GM13977 (cell line): ENCODE measurements at regions not wholly inside any gene's neighbourhood (a gene's known extent, or its start where the extent isn't known, plus 50 kb on each side); places are given as distances from the start of the nearest gene placed in this dataset.

ENCODE experiments used
- DNase-seq: peaks from one replicate; pipeline ENCODE4 v3.0.0; 2012; ENCODE audit warnings: low spot score
- in situ Hi-C: fragments of 300-500 bp; cut with MboI; formaldehyde crosslinking; loops from one replicate; pipeline ENCODE4 v1.12.0; 2022; ENCODE audit warnings: low sequenced_read_pairs, low pct_unique_long_range_greater_than_20kb, mixed read lengths, inconsistent platforms; ENCODE audit not compliant: unreplicated experiment
- TF ChIP-seq, protein P1 (sequence below): IDR thresholded peaks from 2 replicates; pipeline ENCODE4 v1.5.1; 2012; ENCODE audit warnings: mild to moderate bottlenecking, control low read depth; ENCODE audit not compliant: insufficient read depth; ENCODE audit errors: extremely low read depth, missing control alignments

DNA sequence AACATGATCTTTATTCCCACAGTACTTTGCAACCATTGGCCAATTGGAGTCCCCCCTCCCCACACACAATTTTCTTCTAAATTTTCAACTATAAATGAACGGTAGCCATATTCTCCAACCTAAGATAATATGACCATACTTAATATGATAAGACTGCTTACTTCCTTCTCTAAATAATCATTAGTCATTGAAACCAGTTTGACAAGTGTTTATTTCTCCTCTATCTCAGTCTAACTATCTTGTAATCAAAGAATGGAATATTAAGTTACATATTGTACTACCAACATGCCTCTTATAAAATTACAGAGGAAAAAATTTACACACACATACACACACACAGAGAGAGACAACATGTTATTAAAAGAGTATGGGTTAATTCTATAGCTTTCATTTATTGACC is 567.4 kb upstream of the TMPRSS15 start:
- DNase-seq = no peak
- TF ChIP-seq, protein P1, sequence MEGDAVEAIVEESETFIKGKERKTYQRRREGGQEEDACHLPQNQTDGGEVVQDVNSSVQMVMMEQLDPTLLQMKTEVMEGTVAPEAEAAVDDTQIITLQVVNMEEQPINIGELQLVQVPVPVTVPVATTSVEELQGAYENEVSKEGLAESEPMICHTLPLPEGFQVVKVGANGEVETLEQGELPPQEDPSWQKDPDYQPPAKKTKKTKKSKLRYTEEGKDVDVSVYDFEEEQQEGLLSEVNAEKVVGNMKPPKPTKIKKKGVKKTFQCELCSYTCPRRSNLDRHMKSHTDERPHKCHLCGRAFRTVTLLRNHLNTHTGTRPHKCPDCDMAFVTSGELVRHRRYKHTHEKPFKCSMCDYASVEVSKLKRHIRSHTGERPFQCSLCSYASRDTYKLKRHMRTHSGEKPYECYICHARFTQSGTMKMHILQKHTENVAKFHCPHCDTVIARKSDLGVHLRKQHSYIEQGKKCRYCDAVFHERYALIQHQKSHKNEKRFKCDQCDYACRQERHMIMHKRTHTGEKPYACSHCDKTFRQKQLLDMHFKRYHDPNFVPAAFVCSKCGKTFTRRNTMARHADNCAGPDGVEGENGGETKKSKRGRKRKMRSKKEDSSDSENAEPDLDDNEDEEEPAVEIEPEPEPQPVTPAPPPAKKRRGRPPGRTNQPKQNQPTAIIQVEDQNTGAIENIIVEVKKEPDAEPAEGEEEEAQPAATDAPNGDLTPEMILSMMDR = no peak
- in situ Hi-C loops = no loop called here

DNA sequence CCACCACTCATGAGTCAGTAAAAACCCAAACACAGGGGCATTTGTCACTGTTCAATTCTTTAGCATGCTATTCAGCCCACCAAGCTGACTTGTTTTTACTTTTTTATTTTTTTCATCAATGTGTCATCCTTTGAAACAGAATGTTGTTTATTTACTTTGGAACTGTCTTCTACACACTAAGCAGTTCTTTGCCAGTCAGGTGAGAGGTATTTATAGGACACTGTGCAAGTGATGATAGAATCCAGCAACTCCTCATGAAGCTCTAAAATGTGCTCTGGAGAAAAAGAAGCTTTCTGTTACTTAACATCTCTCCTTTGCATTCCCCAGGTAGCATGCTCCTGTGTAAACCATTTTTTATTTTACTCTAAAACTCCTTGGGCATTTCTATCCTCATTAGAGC is 582.0 kb upstream of the TMPRSS15 start:
- DNase-seq = no peak
- in situ Hi-C loops = no loop called here
- TF ChIP-seq, protein P1 = no peak

DNA sequence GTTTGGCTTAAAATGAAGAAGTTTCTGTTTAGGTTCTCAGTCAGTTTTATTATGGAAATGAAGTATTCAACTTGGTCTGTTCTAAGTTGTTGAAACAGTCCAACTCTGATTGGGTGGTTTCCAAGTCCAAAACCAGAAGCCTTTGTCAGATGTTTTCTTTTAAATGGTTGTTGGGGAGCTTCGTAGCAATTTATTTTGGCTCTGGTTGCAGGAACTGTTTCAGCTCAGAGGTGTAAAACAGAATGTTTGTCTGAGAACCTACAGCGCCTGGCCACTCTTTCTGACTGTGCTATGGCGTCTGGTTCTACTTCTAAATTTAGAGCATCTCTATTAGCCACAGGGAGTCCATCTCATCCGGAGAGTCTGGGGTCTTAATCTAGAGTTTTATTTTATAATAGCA is 582.6 kb upstream of the TMPRSS15 start:
- TF ChIP-seq, protein P1 = no peak
- no peak for DNase-seq
- in situ Hi-C loops = no loop called here

DNA sequence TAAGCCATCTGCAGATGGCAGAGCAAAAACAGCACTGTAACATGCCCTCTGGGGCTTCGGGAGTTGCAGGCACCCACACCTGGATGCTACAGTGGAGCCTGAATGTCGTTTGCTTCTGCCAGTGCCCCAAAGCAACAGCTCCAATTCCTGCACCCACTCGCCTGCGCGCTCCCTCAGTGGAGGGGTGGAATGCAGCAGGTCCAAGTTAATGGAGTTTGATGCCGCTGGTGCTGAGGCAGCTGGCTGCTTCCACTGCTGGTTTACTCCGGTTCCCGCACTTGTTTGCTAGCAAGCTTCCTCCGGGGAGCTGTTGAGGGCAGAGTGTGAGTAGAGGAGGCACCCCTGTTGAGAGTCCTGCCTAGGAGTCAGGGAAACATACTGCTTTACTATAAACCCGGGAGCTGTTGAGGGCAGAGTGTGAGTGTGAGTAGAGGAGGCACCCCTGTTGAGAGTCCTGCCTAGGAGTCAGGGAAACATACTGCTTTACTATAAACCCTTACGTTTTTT is 584.0 kb upstream of the TMPRSS15 start:
- TF ChIP-seq, protein P1 = no peak
- DNase-seq = no peak
- in situ Hi-C loops = no loop called here

DNA sequence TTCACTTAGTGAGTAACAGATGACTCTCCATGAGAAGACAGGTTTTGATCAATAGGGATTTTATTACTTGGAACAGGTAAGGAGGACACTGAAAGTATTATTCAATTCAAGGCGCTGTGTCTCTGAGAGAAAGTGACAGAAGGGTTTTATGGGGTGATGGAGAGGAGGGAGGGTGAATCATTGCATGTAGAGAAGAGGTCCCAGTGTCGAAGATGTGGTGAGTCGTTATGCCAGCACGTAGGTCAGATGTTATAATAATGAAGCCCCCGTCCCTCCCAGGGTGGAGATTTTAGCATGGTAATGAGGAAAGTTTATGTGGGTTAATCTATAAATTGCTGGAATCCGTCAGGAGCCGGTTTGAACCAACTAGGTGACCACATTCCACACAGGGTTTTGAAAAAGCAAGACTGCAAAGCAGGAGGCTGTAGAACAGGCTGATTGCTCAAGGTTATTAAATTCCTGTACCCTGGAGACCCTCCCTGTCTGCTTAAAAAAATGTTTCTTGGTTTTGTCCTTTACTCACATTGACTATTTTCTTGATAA is 586.4 kb upstream of the TMPRSS15 start:
- in situ Hi-C loops = no loop called here
- DNase-seq = no peak
- TF ChIP-seq, protein P1 = no peak

DNA sequence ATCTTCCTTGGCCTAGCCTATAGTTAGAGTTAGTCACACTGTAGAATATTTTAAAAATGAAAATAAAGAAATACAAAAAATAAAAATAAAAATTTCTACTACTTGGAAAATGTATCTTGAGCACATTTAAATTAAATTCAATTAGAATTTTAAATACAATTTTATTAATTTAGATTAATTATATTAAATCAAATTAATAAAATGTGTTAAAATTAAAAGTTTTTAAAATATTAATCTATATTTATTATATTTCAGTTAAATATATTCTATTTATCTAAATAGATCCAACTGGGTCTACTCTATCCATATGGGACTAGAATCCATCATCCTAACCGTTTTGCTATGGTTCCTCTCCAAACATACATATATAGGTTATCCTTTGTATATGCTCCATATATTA is 588.3 kb upstream of the TMPRSS15 start:
- no peak for DNase-seq
- in situ Hi-C loops = no loop called here
- TF ChIP-seq, protein P1 = no peak
